ENCODE measurements at regions not wholly inside any gene's neighbourhood (a gene's known extent, or its start where the extent isn't known, plus 50 kb on each side); places are given as distances from the start of the nearest gene placed in this dataset.
A peak's percentile ranks its signal among the peaks of the same experiment; 100 is the strongest.

DNA sequence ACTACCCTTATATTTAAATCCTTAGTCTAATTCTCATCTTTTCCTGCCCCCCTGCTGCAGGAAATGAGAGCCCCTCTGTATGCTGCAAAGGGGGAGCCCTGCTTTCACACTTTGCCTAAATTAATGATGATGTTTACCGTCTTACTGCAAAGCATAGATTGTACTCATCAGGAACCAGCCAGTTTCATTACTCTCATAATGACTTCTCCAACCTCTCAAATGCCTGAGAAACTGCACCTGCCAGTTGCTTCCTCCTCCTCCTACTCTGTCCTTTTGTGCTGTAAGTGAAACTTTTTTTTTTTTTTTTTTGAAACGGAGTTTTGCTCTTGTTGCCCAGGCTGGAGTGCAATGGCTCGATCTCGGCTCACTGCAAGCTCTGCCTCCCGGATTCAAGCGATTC, 101.7 kb downstream of the ADSS2 start:
- Histone ChIP-seq H3K27ac (no peak overlapping the region), H3K9me3 (no peaks in the 10 kb centered on the region), H3K4me3 (no peak overlapping the region), H3K4me1 (no peaks in the 10 kb centered on the region), H3K36me3 (no peaks in the 10 kb centered on the region), H3K27me3 (no peaks in the 10 kb centered on the region)
- intact Hi-C loops (cut with DNase I), result no loop called here
- TF ChIP-seq, protein P1, sequence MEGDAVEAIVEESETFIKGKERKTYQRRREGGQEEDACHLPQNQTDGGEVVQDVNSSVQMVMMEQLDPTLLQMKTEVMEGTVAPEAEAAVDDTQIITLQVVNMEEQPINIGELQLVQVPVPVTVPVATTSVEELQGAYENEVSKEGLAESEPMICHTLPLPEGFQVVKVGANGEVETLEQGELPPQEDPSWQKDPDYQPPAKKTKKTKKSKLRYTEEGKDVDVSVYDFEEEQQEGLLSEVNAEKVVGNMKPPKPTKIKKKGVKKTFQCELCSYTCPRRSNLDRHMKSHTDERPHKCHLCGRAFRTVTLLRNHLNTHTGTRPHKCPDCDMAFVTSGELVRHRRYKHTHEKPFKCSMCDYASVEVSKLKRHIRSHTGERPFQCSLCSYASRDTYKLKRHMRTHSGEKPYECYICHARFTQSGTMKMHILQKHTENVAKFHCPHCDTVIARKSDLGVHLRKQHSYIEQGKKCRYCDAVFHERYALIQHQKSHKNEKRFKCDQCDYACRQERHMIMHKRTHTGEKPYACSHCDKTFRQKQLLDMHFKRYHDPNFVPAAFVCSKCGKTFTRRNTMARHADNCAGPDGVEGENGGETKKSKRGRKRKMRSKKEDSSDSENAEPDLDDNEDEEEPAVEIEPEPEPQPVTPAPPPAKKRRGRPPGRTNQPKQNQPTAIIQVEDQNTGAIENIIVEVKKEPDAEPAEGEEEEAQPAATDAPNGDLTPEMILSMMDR (IDR thresholded peaks at IDR 0.05), result no peak
- no peak for DNase-seq (ENCODE audit: low spot score in 2 of 2)

DNA sequence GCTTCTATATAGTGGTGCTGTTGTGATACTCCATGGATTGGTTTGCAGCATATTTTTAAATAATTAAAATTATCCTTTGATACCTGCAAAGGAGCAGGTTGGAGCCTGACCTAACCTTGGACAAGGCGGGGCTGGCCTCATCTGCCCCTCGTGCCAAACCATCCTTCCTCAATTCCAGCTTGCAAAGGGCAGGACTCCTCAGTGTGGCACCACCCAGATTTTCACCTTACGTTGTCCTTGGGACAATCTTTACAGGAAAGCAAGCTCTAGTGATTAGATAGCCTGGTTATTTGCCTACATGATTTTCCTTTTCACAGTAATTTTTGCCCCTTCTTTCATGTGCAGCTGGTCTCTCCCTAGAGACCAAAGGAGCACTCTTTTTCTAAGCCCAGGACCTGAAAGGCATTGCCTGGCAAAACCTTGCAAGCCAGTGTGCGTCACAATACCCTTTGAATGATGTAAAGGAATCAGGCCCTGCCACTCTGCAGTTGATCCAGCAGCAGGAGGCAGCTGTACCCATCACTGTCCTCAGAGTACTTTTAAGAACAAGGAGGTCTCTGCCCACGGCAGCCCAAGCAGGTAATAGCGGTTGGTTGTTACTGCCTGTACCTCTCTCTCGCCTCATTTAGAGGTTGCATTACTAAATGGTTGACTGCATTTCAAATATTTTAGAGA, 99.4 kb downstream of the ADSS2 start:
- intact Hi-C loops (cut with DNase I), result no loop called here
- no peak for DNase-seq (ENCODE audit: low spot score in 2 of 2)
- Histone ChIP-seq H3K27ac (no peak overlapping the region), H3K9me3 (no peaks in the 10 kb centered on the region), H3K27me3 (no peaks in the 10 kb centered on the region), H3K4me3 (no peak overlapping the region), H3K36me3 (no peaks in the 10 kb centered on the region), H3K4me1 (no peaks in the 10 kb centered on the region)
- TF ChIP-seq, protein P1 (IDR thresholded peaks at IDR 0.05), result no peak

DNA sequence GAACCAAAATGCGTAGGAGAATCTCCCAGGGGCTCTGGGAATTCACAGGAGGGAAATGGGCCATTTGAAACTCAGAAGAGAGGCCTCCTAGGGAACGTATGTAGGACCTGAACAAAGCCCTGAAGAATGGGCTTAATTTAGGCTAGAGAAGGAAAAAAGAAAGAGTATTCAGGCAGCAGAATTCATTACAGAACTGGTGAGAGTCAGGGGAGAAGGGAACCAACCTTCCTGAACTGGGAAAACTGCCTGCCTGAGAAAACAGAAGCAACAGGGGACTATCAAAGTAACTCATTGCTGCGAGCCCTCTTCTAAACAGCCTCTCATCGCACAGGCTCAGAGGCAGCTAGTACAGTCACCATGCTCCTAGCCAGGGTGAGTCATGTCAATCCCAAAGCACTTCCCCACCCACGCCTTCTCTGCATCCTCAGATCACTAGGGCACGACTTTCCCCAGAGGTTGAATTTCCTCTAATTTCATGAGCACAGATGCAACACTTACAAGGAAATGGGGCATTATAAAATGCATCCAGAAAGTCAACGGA, 98.1 kb downstream of the ADSS2 start:
- H3K27me3 ChIP-seq, result no peaks in the 10 kb centered on the region
- no peaks in the 10 kb centered on the region for H3K4me1 ChIP-seq
- H3K27ac ChIP-seq, result peak overlapping the region in 1 of 2 donors; percentile 52
- no peak overlapping the region for H3K4me3 ChIP-seq
- H3K9me3 ChIP-seq, result no peaks in the 10 kb centered on the region
- H3K36me3 ChIP-seq, result no peaks in the 10 kb centered on the region
- intact Hi-C loops (cut with DNase I), result no loop called here
- peak; percentile 63 to 79 for DNase-seq (ENCODE audit: low spot score in 2 of 2)
- TF ChIP-seq, protein P1 (IDR thresholded peaks at IDR 0.05), result no peak

DNA sequence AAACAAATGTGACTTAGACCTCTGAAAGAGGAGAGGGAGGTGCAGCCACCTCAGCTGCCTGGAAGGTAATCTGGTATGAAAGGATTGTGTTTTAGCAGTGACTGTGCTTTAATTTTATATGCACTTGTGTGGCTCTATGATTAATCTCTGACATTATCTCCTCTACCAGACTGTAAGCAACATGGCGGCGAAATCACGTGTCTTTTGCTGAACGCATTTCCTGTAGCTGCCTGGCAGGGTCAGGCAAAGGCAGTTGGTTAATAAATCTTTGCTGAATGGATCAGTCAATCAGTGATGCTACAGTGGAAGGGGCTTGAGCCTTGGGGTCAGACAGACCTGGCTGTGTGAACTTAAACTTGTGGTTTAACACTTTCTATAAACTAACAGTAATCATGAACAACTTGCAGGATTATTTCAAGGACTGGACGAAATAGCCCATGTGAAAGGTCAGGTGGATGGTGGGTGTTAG, 96.9 kb downstream of the ADSS2 start:
- DNase-seq (ENCODE audit: low spot score in 2 of 2), result no peak
- H3K27ac ChIP-seq, result no peak overlapping the region
- no peak overlapping the region for H3K4me3 ChIP-seq

DNA sequence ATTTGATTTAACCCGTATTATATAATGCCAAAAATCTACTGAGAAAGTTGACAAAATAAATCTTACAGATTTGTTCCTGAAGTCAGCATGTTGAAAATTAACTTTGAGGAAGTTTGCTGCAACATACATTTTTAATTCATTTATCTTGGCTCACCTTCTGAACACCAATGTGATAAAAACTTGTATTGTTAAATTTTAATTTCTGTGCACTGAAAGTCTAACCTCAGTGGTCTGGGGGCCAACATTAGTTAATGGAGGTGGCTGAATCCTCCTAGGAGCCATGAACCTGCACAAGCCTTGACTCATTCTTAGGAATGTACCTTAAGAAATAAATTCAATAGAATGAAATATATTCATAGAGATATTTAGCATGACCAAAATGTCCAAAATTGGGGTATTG, 95.3 kb downstream of the ADSS2 start:
- no peaks in the 10 kb centered on the region for H3K4me1 ChIP-seq
- no peak for DNase-seq (ENCODE audit: low spot score in 2 of 2)
- TF ChIP-seq, protein P1 (IDR thresholded peaks at IDR 0.05), result no peak
- no peak overlapping the region for H3K27ac ChIP-seq
- intact Hi-C loops (cut with DNase I), result no loop called here
- H3K27me3 ChIP-seq, result no peaks in the 10 kb centered on the region
- H3K9me3 ChIP-seq, result no peaks in the 10 kb centered on the region
- no peak overlapping the region for H3K4me3 ChIP-seq
- no peaks in the 10 kb centered on the region for H3K36me3 ChIP-seq

More for the DNA sequence above, 96.9 kb downstream of the ADSS2 start:
- Histone ChIP-seq H3K36me3 (no peaks in the 10 kb centered on the region), H3K9me3 (no peaks in the 10 kb centered on the region), H3K4me1 (no peaks in the 10 kb centered on the region), H3K27me3 (no peaks in the 10 kb centered on the region)
- TF ChIP-seq, protein P1 (IDR thresholded peaks at IDR 0.05), result no peak
- intact Hi-C loops (cut with DNase I), result no loop called here
